ENCODE measurements at regions not wholly inside any gene's neighbourhood (a gene's known extent, or its start where the extent isn't known, plus 50 kb on each side); places are given as distances from the start of the nearest gene placed in this dataset.

DNA sequence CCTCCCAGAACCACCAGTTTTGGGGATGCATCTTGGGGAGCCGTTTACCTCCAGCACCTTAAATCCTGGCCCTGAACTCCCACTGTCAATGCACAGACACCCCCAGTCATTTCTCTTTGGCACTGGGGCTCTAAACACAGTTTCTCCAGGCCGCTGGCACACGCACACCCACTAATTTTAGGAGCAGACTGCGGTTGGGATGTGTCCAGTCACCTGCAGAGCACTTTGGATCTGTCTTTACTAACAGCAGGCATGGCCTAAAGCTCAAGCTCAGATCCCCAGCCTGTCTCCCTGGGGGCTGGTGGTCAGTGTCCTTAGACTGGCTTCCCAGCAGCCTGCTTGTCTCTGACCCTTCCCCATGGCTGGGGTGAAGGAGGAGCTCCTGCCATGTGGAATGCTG lies 49.9 kb downstream of the SYNE3 start:
- DNase-seq: no peak

DNA sequence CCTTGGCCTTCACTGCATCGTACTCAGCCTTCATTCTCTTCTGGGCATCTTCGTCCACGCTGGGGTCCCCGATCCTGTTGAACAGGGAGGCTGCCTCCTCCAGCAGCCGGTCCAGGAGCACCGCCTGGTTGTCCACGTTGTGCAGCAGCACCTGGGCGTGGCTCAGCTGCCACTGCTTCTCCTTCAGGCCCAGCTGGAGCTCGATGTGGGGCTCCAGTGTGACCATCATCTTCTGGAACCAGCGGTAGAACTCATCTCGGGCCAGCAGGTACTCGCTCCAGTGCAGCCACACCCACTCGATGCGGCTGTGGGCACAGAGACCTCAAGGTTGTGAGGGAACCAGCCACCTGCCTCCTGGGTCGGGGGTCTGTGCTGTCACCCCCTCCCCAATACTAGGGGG lies 50.5 kb downstream of the SYNE3 start:
- no peak for DNase-seq

DNA sequence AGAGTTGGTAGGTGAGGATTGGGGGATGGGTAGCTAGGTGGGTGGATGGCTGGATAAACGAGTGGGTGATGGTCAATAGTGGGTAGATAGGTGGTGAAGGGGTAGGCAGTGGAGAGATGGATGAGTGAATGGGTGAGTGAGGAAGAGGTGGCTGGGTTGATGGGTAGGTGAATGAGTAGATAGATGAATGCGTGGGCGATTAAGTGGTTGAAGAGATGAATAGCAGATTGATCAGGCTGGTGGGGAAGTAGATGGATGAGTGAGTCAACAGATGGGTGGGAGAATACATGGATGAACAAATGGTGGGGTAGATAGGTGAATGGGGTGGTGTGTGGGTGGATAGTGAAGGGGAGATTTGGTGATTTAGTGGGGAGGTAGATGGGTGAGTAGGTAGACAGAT lies 51.1 kb downstream of the SYNE3 start:
- DNase-seq: no peak

DNA sequence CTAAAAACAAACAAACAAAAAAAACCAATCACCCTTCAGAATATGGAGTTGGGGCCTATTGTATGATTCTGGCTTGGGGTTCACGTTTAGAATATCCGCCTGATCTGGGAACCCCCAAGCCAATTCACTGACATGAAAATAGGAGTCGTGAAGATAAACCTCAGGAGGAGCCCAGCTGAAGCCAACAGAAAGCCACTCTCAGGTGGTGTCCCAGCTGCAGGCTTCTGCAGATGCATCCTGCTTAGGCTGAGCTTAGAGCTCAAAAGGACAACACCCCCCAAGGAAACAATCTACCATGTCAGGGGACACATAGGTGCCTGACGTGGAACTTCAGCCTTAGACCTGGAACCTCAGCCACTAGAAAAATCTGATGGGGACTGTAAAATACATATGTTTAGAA lies 51.9 kb downstream of the SYNE3 start:
- DNase-seq: no peak

DNA sequence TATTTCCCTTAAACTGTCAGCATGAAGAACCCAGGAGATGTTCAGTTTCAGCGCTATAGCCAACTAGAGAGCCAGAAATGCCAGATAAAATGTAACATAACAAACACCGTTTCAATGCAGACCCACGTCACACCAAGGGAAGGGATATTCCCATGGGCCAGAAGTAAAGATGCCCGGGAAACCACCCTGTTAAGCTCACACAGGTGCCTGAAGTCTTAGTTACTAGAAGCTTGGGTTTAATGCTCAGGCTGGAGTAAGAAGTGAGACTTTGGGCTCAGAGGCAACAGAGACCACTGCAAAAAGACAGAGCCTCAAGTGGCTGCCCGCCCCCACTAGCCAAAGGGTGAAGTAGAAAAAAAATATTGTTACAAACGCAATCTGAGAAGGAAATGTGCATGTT lies 52.3 kb downstream of the SYNE3 start:
- no peak for DNase-seq

DNA sequence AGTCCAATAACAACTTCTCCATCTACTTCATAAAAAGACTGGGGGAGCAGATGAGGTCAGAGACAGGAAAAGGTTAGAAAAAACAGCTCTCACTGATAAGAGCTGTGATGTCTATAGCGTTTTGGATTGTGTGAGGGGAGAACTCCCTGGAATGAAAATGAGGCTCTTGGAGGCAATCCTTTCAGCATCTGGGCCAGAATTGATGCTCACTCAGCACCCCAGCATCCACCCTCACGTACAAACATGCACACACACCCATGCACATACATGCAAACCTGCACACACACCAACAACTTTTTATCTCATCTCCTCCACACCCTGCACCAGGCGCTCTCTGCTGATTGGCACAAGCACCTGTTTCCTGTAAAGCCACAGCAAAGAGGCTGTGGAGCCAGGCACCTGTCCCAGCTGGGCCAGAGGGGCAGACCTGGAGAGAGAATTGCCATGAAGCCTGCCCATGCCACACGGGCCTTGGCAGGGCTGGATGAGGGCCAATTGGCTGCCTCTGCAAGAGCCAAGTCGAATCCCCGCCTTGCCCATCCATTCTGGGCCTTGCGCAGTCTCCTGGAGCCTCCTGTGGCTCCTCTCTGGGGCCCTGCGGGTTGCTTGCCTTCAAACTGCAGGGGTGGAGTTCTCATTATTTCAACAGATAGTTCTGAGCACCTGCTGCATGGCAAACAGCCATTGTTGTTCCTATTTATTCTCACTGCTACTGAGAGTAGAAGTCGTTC lies 53.1 kb downstream of the SYNE3 start:
- peak; percentile 96 for DNase-seq

DNA sequence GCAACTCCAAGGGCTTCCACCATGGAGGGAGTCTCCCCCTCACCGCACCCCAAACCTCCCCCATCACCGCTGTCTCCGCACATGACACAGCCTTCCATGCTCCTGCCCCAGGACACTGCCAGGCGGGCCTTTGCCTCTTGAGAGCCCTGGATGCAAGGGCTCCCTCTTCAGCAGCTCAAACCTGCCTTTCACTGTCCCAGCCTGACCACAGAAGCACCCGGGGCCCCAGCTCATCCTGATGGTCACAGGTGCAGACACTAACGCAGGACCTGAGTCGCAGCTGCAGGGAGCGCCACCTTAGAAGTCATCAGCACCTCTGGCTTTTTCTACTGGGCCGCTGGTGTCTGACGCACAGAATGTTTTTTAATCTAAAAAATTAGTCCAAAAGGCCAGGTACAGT lies 54.0 kb downstream of the SYNE3 start:
- DNase-seq: no peak

DNA sequence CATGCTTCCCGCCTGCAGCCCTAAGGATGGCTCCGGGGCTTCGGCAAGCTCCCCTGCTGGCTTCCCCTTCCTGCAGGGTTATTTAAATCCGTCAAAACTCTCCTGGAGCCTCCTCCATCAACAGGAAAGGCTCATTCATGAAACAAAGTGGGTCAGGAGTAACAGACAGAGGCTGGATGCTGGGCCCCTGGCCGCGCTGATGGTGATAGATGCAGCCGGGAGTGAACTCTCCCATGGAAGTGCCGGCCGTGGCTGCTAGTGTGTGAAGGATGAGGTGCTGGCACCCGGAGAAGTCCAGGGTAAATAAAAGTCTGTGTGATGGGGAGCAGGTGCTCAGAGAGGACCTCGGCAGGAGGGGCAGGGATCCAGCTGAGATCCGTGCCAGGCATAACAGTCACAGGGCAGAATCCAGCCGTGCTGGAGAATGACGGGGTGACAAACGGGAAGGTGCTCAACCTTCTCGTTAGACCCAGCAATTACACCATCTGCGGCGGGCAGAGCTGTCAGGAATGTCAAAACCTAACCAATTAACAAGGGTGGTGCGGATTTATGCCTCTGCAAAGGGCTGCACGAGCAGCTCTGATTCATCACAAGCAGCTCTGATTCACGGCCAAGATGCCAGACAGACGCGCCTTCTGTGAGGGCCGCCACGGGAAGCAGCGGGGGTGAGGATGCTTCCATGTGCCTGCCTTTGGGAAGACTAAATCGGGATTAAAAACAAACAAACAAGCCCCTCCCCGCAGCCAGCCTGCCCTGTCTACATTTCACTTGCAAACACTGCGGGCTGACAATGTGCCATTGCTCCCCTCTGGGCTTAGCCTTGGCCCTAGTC lies 55.6 kb downstream of the SYNE3 start:
- DNase-seq: peak; percentile 89

DNA sequence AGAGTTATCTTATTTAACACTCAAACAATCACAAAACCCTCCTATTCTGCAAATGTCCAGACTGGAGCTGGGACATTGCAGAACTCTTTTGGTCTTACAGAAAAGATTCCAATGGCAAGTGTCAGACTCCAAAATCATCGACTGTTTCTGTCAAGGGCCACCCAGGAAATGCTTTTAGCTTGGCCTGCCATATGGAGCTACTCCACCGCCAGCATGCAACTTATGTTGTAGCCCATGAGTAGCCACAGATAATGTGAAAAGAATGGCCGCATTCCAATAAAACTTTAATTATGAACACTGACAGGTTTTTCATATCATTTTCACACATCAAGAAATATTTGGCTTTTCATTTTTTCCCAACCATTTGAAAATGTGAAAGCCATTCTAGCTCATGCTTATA lies 57.5 kb downstream of the SYNE3 start:
- no peak for DNase-seq

DNA sequence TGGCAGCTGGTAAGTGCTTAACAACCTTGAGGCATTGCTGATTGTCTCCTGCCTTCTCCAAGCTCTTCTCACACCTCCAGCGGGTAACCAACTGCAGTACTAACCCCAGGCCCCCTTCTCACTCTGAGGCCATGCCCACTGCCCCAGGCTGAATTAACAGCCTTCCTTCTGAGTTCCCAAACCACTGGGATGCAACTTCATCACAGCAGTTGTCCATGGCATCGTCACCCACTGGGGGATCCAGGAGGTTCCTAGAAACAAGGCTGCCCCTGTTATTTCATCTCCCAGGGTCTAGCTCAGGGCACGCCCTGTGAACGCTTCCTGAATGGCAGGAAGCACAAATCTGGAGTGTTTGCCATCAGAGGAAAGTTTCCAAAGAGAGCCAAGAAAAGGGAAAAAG lies 58.0 kb downstream of the SYNE3 start:
- DNase-seq: no peak

DNA sequence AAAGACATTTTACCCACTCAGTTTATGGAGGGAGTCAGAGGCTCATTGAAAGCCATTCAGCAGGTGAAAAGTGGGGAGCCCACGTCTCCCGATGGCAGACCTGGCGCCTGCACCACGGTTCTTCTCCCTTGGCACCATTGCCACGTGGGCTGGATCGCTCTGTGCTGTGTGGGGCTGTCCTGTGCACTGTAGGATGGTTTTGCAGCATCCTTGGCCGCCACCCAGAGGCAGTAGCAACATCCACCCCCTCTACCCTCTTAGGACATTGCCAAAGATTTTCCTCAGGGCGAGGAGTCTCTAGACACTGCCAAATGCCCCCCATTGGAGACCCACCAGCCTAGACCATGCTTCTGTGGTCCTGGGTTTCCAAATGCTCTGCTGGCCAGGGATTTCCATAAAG lies 60.2 kb downstream of the SYNE3 start:
- no peak for DNase-seq

DNA sequence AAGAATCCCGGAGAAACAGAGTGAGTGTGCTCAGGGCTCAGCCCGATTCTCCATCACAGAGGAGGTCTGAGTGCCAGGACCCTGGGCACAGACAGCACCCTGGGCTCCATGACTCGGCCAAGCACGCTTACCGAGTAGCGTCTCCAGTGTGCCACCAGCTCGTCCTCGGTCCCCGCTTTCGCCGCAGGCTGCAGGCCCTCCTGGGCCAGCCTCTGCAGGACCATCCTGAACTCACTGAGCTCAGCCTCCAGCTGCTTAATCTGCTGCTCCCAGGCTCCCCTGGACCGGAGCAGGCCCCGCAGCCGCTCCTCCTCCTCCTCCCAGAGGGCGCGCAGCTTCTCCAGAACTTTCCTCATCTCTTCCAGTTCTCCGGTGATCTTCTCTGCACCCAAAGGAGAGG lies 61.2 kb downstream of the SYNE3 start:
- DNase-seq: no peak

DNA sequence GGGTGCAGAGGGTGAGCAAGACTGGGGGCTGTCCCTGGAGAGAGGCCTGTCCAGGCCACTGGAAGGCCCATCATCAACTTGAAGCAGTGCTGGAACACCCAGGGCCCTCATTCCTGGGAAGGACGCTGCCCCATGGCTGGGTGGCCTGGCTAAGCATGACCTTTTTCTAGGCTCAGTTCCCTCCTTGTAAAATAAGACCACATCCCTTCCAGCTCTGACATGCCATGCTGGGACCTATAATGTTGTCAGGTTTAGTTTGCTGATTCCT lies 62.8 kb downstream of the SYNE3 start:
- no peak for DNase-seq

DNA sequence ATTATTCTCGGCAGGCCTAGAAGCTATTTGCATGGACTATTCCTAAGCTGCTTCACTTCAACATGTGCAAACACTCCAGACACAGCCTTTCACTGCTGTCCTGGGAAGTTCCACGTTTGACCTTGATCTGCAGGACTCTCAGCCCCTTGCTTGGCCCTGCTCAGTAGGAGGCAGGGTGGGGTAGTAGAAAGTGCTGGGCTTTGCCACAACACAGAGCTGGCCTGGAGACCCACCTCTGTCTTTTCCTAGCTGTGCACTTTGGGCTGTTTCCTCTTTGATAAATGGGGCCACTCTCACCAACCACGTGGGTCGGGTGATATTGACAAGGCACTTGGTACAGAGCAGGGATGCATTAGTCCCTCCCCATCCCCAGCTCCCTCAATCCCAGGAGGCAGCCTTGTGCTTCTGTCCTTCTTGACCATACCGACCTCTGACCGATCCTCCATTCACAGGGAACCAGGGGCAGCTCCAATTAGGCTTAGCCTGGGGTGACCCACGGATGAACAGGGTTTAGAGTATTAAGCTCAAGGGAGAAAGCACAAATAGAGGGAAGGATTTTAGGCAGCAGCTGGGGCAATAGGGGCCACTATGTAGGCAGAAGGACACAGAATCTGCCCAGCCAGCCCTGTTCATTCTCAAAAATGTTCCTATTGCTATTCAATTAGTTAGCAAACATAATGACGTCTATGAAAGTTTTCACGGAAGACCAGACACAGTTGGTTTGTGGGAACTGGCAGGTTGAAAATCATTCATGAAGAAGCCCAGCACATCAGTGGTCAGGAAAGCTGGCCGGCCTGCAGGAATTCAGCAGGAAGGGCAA lies 63.3 kb downstream of the SYNE3 start:
- no peak for DNase-seq

DNA sequence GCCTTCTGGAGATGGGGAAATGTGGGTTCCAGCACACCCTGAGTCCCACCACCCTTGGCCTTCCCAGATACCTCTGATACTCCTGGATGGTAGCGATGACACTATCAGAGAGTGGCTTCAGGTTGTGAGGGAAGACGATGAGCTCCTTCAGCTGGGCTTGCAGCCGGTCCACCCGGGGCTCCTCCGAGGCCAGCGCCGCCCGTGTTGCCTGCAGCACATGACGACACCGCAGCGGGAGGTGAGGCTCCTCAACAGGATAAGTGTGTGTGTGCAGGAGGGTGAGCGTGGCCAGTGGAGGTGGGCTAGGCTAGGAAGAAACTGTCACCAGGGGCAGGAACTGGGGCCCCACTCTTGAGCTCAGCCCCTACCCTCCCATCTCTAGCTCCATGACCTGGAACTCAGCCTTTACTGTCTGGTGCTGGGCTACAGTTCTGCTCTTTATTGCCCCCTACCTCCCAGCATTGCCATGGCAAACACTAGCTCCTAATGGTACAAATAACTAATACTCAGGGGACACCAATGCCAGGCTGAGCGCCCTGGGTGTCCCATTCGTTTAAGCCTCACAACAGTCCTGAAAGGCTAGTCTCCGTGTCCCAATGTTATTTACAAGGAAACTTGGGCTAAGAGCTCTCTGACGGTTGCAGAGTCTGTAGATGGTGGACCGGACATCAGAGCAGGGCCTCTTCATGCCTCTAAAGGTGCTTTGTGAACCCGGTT lies 64.1 kb downstream of the SYNE3 start:
- no peak for DNase-seq

DNA sequence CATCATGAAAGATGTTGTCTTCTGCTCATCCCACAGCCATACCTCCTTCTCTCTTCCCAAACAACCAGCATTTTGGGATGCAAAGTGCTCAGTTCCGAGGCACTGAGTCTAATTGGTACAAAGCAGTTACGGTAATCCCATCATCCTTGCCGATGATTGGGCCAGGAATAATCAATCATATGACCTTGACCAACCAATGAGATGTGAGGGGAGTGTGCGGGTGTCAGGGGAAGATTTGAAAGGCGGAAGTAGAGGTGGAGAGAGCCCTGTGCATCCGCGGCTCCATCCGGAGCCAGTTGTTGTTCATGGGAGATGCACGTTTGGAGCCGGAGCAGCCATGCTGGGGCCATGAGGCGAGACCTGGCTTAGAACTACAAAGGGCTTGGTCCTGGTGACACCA lies 67.3 kb downstream of the SYNE3 start:
- DNase-seq: no peak

DNA sequence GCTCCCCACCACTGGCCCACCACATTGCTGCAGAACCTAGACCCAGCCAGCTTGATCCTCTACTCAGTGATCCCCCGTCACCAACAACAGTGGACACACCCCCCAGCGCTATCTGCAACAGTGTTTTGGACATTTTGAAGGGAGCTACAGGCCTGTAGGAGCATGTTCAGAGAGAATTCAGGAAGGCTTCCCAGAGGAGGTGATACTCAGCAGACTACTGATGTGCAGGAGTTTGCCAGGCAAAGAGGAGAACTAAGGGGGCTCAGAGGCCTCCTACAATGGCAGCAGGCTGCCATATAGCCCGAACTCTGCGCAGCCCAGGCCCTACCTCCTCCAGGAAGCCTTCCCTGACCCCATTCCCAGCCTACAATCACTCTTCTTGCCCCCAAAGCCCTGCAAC lies 70.0 kb downstream of the SYNE3 start:
- DNase-seq: no peak

DNA sequence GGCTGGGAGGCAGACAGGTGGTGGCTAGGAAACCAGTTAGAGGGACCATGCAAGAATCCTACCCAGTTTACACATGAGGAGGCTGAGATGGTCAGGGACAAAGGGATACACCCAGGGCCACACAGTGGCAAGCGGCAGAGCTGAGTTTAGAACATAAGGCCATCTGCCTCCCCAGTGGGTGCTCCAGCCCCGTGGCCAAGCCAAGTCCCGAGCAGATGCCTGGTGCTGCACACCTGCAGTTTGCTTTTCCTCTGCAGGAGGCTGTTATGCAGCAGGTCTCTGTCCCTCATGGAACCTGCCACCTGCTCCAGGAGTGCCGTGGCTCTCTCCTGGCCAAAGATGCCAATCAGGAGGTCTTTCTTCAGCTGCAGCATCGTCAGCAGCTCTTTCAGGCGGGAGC lies 70.8 kb downstream of the SYNE3 start:
- peak; percentile 51 for DNase-seq

DNA sequence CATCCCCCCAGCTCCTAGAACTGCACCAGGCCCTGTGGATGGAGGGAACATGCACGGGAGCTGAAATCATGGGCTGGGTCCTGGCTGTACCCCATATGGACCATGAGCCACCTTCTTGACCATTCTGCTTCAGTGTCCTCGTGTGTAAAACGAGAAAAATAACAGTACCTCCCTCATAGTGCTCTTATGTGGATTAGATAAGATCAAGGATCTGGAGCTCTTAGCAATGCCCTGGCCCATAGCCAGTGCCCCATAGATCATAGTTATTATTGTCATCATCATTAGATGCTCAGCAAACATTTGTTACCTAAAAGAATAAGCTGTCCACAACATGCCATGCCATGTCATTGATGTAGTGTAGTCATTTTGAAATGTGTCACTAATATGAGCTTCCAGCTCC lies 71.3 kb downstream of the SYNE3 start:
- DNase-seq: no peak

DNA sequence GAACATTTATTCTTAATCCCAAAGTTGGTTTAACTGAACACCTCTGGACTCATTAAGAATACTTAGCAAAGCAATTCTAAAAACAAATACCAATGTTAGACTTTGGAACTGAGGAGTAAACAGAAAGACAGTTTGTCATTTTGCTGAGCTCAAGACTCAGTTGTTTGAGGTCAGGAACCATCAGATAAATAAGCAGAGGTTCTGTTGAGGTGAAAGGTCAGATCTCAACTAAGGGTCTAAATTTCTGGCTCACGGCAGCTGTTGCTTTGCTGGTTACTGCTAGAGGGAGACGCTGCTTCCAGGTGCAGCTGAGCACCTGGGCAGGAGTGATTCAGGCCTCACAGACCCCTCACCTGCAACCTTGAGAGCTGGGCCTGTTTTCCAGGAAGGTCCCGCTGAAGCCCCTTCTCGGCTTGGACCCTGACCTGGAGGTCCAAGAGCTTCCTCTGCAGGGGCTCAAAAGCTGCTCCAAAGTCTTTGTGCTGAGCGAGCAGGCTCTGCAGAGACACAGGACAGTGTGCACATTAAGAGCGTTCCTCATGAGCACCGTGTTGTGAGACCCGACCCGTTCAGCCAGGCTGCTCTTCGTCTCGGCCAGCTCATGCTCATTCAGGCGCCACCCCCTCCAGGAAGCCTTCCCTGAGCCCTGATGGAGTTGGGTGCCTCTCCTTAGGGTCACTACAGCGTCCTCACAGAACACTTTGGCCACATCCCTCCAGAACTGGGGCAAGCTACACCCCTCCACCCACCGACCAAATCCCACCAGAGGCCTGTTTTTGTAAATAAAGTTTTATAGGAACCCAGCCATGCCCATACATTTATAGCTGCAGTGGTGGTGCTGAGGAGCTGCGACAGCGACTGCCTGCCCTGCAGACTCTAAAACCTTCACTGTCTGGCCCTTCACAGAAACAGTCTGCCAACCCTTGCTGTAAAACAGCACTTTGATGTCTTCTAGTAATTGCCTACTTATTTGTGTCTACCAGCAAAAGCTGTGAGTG lies 72.0 kb downstream of the SYNE3 start:
- DNase-seq: no peak

DNA sequence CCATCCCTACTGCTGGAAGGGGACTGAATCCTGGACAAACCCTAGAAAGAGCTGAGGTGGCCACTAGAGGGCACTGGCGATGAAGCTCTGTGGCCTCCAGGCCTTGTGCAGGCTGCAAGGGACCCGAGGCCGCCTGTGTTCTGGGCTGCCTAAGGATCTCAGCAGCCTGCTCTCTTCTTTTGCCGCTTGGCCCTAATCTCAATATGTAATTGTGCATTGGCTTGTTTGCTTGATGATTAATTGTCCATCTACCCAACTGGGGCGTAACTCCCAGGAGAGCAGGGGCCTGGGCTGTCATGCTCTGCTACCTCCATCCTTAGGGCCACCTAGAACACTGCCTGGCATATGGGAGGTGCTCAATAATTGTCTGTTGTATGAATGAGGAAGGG lies 73.8 kb downstream of the SYNE3 start:
- peak; percentile 79 for DNase-seq

DNA sequence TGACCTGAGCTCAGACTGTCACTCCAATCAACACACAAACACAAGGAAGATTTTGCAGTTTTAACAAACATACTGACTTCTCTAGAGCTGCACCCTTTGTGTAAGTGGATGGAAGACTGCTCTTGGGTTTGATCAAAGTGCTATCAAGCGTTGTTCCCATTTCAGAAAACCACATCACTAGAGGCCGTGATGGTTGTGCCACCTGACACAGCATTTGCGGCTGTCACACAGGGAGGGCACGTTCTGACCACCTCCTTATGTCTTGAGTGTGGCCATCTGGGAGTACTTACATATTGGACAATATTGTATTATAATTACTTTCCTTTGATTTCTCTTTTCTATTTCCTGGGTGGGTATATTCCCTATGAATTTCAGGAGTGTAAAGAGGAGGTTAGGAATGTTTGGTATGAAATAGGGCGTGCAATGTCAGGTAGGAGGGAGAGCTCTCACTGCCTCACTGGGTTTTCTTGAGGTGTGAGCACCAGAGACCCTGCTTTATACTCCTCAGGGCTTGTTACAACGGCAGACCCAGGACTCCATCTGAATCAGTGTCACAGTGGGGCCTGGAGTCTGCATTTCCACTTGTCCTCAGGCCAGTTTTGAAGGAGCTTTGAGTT lies 74.3 kb downstream of the SYNE3 start:
- no peak for DNase-seq

All from DMS79 treated with DMSO at 0.1 percent for 48 hours (cell line).